Esophagus muscularis mucosa (tissue), 4 donors: ENCODE measurements at regions not wholly inside any gene's neighbourhood (a gene's known extent, or its start where the extent isn't known, plus 50 kb on each side); places are given as distances from the start of the nearest gene placed in this dataset.

Experiments used
- DNase-seq: peaks from one replicate; pipeline ENCODE4 v3.0.0-alpha.2; 2017; ENCODE audit errors: extremely low spot score
- H3K27ac ChIP-seq, 4 donors: fragments of 200-600 bp; sonication (generic); replicated peaks in 1 of 4; 1 replicate in 3 of 4; 2 replicates in 1 of 4; pipeline ENCODE4 v1.5.1; 2016 to 2019; ENCODE audit warnings: mild to moderate bottlenecking in 1 of 4
- H3K27me3 ChIP-seq, 4 donors: fragments of 200-600 bp; sonication (generic); one replicate each; pipeline versions ENCODE4 v1.5.1 to v1.6.0; 2016 to 2019
- H3K36me3 ChIP-seq, 4 donors: fragments of 200-600 bp; sonication (generic); one replicate each; pipeline ENCODE4 v1.5.1; 2016 to 2019
- H3K4me1 ChIP-seq, 4 donors: fragments of 200-600 bp; sonication (generic); one replicate each; pipeline ENCODE4 v1.5.1; 2016 to 2019
- H3K4me3 ChIP-seq, 4 donors: fragments of 200-600 bp; sonication (generic); 1 replicate in 2 of 4; 2 replicates in 2 of 4; pipeline ENCODE4 v1.5.1; 2016 to 2019; ENCODE audit warnings: mild to moderate bottlenecking in 4 of 4, moderate library complexity in 1 of 4
- H3K9me3 ChIP-seq, 4 donors: fragments of 200-600 bp; sonication (generic); 1 replicate in 3 of 4; 2 replicates in 1 of 4; pipeline ENCODE4 v1.5.1; 2016 to 2019
- EP300 ChIP-seq: sonication (generic); formaldehyde crosslinking; IDR thresholded peaks from one replicate; pipeline ENCODE4 v1.6.1; 2017; ENCODE audit warnings: antibody characterized with exemption
- POLR2A ChIP-seq: fragments of 450-650 bp; IDR thresholded peaks from one replicate; pipeline ENCODE4 v1.6.1; 2017; ENCODE audit warnings: antibody characterized with exemption, moderate library complexity, mild to moderate bottlenecking, low read depth
- POLR2AphosphoS5 ChIP-seq, 2 donors: sonication (generic); formaldehyde crosslinking; IDR thresholded peaks; one replicate each; pipeline ENCODE4 v1.6.1; 2017; ENCODE audit warnings: antibody characterized with exemption in 2 of 2
- WGBS: methylation state at CpG from one replicate; pipeline ENCODE4 v1.1.5; 2018; 5-methylcytosine and 5-hydroxymethylcytosine counted together
- intact Hi-C: fragments of 100-400 bp; cut with DNase I; formaldehyde crosslinking; loops from one replicate; pipeline ENCODE4 v1.15.1; 2023
- TF ChIP-seq, protein P1 (sequence below), 3 experiments: fragments of 200-600 bp in 2 of 3; fragments of 450-650 bp in 1 of 3; sonication (generic) in 2 of 3; IDR thresholded peaks; one replicate each; pipeline ENCODE4 v1.5.1; 2017 to 2019; ENCODE audit warnings: antibody characterized with exemption in 3 of 3, mild to moderate bottlenecking in 2 of 3, moderate library complexity in 1 of 3

DNA sequence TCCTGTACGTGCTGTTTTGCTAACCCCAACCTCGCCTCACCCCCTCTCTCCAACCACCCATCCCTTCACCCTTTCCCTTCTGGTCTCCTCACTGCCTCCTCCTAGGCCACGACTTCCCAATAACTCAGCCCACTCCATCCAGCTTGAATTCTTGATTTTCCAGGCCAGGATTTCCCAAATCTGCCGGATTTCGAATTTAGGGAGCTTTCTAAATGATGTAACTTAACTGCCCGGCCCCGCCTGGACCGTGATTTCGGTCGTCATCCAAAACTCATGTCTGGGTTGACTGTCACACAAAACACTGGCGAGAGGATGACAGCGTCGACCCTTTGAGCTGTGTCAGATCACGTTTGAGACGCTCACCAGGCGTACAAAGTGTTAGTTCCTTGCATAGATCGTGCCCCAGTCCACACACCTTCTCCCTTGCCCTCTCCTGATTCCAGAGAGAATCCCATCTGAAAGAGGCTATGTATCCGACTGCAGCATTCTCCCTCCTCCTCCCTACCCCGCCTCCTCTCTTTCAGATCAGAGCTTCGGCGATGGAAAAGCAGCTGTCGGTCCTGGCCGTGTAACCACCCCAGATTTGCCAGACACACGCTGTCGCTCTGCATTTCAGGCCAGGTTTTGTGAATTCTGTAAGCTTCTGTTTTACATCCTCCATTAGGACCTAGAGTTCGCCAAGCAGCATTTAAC, 168.2 kb downstream of the GPX5 start:
- H3K27me3 ChIP-seq, result peaks cover 0 to 89% (median 12%) of the 10 kb centered on the region in 4 donors
- H3K4me1 ChIP-seq, result no peaks in the 10 kb centered on the region
- no peak overlapping the region for H3K27ac ChIP-seq
- H3K4me3 ChIP-seq, result peak overlapping the region in 1 of 4 donors; percentile 0
- H3K36me3 ChIP-seq, result no peaks in the 10 kb centered on the region
- no peaks in the 10 kb centered on the region for H3K9me3 ChIP-seq
- WGBS, result 14% methylated on average over 26 of the region's 26 CpGs
- TF ChIP-seq POLR2AphosphoS5 (IDR thresholded peaks at IDR 0.05), result no peak
- TF ChIP-seq, protein P1, sequence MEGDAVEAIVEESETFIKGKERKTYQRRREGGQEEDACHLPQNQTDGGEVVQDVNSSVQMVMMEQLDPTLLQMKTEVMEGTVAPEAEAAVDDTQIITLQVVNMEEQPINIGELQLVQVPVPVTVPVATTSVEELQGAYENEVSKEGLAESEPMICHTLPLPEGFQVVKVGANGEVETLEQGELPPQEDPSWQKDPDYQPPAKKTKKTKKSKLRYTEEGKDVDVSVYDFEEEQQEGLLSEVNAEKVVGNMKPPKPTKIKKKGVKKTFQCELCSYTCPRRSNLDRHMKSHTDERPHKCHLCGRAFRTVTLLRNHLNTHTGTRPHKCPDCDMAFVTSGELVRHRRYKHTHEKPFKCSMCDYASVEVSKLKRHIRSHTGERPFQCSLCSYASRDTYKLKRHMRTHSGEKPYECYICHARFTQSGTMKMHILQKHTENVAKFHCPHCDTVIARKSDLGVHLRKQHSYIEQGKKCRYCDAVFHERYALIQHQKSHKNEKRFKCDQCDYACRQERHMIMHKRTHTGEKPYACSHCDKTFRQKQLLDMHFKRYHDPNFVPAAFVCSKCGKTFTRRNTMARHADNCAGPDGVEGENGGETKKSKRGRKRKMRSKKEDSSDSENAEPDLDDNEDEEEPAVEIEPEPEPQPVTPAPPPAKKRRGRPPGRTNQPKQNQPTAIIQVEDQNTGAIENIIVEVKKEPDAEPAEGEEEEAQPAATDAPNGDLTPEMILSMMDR (IDR thresholded peaks at IDR 0.05), result no peak
- TF ChIP-seq POLR2A, result no peak
- no peak for TF ChIP-seq EP300
- no peak for DNase-seq
- intact Hi-C loops, result loop anchor here (10.0 kb wide), 1 partner anchor 141 kb away; no protein-coding TSS in a partner anchor

DNA sequence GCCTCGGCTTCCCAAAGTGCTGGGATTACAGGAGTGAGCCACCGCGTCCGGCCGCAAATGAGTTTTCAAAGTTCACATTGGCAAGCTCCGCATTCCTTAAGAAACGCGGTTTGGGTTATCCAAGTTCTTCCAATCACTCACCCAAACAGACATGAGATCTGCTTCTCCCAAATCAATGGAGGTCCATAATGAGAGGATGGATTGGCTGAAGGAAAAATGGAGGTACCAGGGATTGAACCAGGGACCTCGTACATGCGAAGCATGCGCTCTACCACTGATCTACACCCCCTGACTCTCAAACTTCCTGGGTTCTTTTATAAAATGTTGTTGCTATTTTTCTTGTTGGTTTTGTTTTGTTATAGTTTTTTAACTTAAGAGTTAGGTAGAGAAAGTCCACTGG, 170.0 kb downstream of the GPX5 start:
- intact Hi-C loops, result loop anchor here (10.0 kb wide), 1 partner anchor 139 kb away; no protein-coding TSS in a partner anchor
- TF ChIP-seq EP300 (no peak), POLR2AphosphoS5 (IDR thresholded peaks at IDR 0.05) (no peak), POLR2A (no peak)
- TF ChIP-seq, protein P1 (IDR thresholded peaks at IDR 0.05), result no peak
- Histone ChIP-seq H3K27me3 (peaks cover 0 to 96% (median 12%) of the 10 kb centered on the region in 4 donors), H3K4me1 (no peaks in the 10 kb centered on the region), H3K36me3 (no peaks in the 10 kb centered on the region), H3K27ac (no peak overlapping the region), H3K9me3 (no peaks in the 10 kb centered on the region), H3K4me3 (peak overlapping the region in 1 of 4 donors; percentile 17)
- 56% methylated on average over 11 of the region's 11 CpGs for WGBS
- DNase-seq, result no peak

DNA sequence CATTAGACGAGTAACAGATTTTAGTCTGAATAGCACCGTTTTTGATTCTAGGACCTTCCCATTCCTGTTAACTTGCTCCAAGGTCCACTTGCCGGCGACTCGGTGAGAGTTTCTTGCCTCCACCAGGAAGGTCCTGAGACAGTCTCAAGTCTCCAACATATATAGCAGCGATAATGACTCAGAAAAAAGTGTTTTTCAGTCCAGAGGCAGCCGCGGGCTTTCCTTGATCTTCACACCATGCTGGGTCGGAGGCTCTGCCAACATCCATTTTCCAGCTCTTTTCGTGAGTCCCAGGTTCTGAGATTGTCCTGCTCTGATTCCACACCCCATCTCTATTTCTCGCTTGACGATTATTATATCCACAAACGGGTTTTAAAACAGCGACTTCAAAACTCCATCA, 170.5 kb downstream of the GPX5 start:
- no peaks in the 10 kb centered on the region for H3K9me3 ChIP-seq
- WGBS, result 39% methylated on average over 14 of the region's 14 CpGs
- H3K4me3 ChIP-seq, result peak overlapping the region in 1 of 4 donors; percentile 17
- no peak overlapping the region for H3K27ac ChIP-seq
- no peaks in the 10 kb centered on the region for H3K36me3 ChIP-seq
- intact Hi-C loops, result loop anchor here (10.0 kb wide), 1 partner anchor 139 kb away; no protein-coding TSS in a partner anchor
- no peak for DNase-seq
- no peak for TF ChIP-seq POLR2AphosphoS5 (IDR thresholded peaks at IDR 0.05)
- no peak for TF ChIP-seq POLR2A
- TF ChIP-seq EP300, result no peak
- TF ChIP-seq, protein P1 (IDR thresholded peaks at IDR 0.05), result no peak
- peaks cover 0 to 97% (median 12%) of the 10 kb centered on the region in 4 donors for H3K27me3 ChIP-seq
- H3K4me1 ChIP-seq, result no peaks in the 10 kb centered on the region

DNA sequence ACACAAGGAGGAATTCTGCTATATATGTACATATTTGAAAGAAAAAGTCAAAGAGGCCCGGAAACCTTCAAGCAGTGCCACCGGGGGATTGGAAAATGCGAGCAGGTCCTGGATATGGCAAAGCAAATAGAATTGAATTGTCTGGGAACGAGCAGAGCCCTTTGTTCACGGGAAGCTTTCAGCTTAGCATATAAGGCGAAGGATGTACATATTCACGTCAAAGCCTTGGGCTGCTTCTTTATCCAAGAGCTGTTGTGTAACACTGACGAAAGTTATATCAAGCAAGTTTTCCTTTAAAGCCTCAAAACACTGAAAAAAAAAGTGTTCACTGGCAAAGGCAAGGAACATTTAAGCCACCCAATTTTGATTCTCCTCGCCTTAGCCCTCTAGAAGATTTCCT, 171.0 kb downstream of the GPX5 start:
- Histone ChIP-seq H3K4me1 (no peaks in the 10 kb centered on the region), H3K27me3 (peaks cover 0 to 97% (median 12%) of the 10 kb centered on the region in 4 donors), H3K9me3 (no peaks in the 10 kb centered on the region), H3K4me3 (peak overlapping the region in 1 of 4 donors; percentile 17), H3K36me3 (no peaks in the 10 kb centered on the region), H3K27ac (no peak overlapping the region)
- TF ChIP-seq, protein P1 (IDR thresholded peaks at IDR 0.05), result no peak
- no peak for TF ChIP-seq POLR2A
- TF ChIP-seq EP300, result no peak
- no peak for TF ChIP-seq POLR2AphosphoS5 (IDR thresholded peaks at IDR 0.05)
- intact Hi-C loops, result loop anchor here (10.0 kb wide), 1 partner anchor 138 kb away; no protein-coding TSS in a partner anchor
- no peak for DNase-seq
- 27% methylated on average over 9 of the region's 9 CpGs for WGBS
